Large intestine (tissue), 3 donors: ENCODE measurements at regions not wholly inside any gene's neighbourhood (a gene's known extent, or its start where the extent isn't known, plus 50 kb on each side); places are given as distances from the start of the nearest gene placed in this dataset.

Experiments used
- DNase-seq, 2 donors: peaks; one replicate each; pipeline versions ENCODE4 v3.0.0 to v3.0.0-alpha.2; 2013
- H3K27ac ChIP-seq: one replicate; pipeline ENCODE4 v1.5.1; 2013; ENCODE audit warnings: low read length
- H3K27me3 ChIP-seq: 2 replicates; pipeline ENCODE4 v1.6.1; 2013; ENCODE audit warnings: low read length; ENCODE audit not compliant: control insufficient read depth, insufficient read depth
- H3K36me3 ChIP-seq: 2 replicates; pipeline ENCODE4 v1.6.1; 2013; ENCODE audit warnings: low read length; ENCODE audit not compliant: control insufficient read depth, insufficient read depth
- H3K4me1 ChIP-seq: one replicate; pipeline ENCODE4 v1.6.1; 2013; ENCODE audit warnings: low read length; ENCODE audit not compliant: control insufficient read depth, insufficient read depth
- H3K4me3 ChIP-seq: one replicate; pipeline ENCODE4 v1.5.1; 2013; ENCODE audit warnings: low read length
- H3K9me3 ChIP-seq: one replicate; pipeline ENCODE4 v1.6.1; 2013; ENCODE audit warnings: mild to moderate bottlenecking, low read depth, low read length, moderate library complexity; ENCODE audit not compliant: control insufficient read depth
- WGBS: methylation state at CpG from one replicate; pipeline ENCODE4 v1.1.5; 2013; ENCODE audit warnings: low lambda C conversion rate; ENCODE audit not compliant: insufficient coverage; 5-methylcytosine and 5-hydroxymethylcytosine counted together

DNA sequence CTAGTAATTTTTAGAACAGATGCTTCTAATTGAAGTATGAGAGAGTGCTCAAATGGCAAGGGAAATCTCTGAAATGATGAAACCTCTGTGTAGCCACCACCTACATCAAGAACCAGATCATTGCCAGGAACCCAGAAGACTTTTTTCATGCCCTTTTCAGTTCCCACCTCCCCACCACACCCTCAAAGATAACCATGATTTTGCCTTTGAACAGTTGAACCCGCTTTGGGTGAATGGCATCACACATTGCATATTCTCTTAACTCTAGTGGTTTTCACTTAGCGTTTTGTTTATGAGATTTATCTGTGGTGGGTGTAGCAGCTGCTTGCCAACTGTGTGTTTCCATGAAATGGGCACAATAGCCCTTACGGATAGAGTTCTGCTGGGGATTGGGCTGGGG lies 142.9 kb upstream of the HDAC4 start:
- Histone ChIP-seq H3K4me3 (no peak overlapping the region), H3K36me3 (no peaks in the 10 kb centered on the region), H3K9me3 (no peaks in the 10 kb centered on the region), H3K27me3 (peaks cover 2% of the 10 kb centered on the region), H3K4me1 (peaks cover 2% of the 10 kb centered on the region), H3K27ac (peak overlapping the region; percentile 51)
- no CpG with 5 or more reads among the region's 3 CpGs for WGBS
- DNase-seq: no peak

GRCh38 chr2:239540174-239540573 lies 139.4 kb upstream of the HDAC4 start:
- peaks cover 2% of the 10 kb centered on the region for H3K27me3 ChIP-seq
- no peak for DNase-seq
- peaks cover 2% of the 10 kb centered on the region for H3K4me1 ChIP-seq
- H3K36me3 ChIP-seq: no peaks in the 10 kb centered on the region
- H3K4me3 ChIP-seq: no peak overlapping the region
- no peak overlapping the region for H3K27ac ChIP-seq
- no peaks in the 10 kb centered on the region for H3K9me3 ChIP-seq
- 75% methylated on average over 1 of the region's 7 CpGs for WGBS

GRCh38 chr2:239539776-239540100 lies 138.9 kb upstream of the HDAC4 start:
- DNase-seq: no peak
- no peaks in the 10 kb centered on the region for H3K9me3 ChIP-seq
- peaks cover 2% of the 10 kb centered on the region for H3K27me3 ChIP-seq
- no peak overlapping the region for H3K4me3 ChIP-seq
- no peaks in the 10 kb centered on the region for H3K36me3 ChIP-seq
- H3K4me1 ChIP-seq: peaks cover 2% of the 10 kb centered on the region
- no peak overlapping the region for H3K27ac ChIP-seq
- WGBS: 100% methylated on average over 2 of the region's 11 CpGs

GRCh38 chr2:239539083-239539775 lies 138.4 kb upstream of the HDAC4 start:
- 80% methylated on average over 1 of the region's 7 CpGs for WGBS
- no peak overlapping the region for H3K27ac ChIP-seq
- DNase-seq: no peak
- H3K36me3 ChIP-seq: no peaks in the 10 kb centered on the region
- H3K4me1 ChIP-seq: peaks cover 2% of the 10 kb centered on the region
- peaks cover 3% of the 10 kb centered on the region for H3K27me3 ChIP-seq
- H3K9me3 ChIP-seq: peaks cover 3% of the 10 kb centered on the region
- H3K4me3 ChIP-seq: no peak overlapping the region

DNA sequence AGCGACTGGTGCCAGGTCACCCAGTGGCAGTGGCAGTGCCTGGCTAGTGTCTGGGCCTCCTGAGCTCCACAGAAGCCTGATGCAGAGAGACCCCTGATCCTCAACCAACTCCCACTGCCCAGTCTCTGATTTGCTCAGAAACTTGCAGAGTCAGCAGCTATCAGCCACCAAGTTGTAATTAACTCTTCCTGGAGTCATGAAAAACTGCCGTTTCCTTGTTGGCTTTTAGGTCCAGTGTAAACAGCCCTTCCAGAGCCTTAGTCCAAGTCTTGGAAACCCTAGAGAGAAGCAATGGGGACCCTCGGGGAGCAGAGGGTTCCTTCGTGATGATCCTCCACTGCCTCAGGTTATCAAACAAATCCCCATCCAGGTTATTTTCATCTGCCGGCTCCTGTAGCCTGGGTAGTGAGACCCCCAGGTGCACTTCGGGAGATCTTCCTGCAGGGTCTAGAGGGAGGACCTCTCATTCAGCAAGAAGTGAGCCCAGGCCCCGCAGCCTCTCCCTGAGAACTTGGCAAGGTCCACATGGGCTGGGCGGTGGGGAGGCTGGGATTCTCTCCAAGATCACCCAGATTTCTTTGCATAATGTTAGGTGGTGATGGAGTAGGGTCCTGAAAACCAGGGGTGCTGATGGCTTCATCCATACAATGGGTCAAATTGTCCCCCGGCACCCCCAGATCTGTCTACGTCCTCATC lies 137.7 kb upstream of the HDAC4 start:
- no peaks in the 10 kb centered on the region for H3K36me3 ChIP-seq
- peaks cover 3% of the 10 kb centered on the region for H3K27me3 ChIP-seq
- no peak overlapping the region for H3K27ac ChIP-seq
- H3K4me3 ChIP-seq: no peak overlapping the region
- no peak for DNase-seq
- peaks cover 3% of the 10 kb centered on the region for H3K9me3 ChIP-seq
- H3K4me1 ChIP-seq: peaks cover 3% of the 10 kb centered on the region
- WGBS: no CpG with 5 or more reads among the region's 10 CpGs

GRCh38 chr2:239537633-239538356 lies 137.0 kb upstream of the HDAC4 start:
- Histone ChIP-seq H3K27ac (no peak overlapping the region), H3K36me3 (no peaks in the 10 kb centered on the region), H3K27me3 (peaks cover 5% of the 10 kb centered on the region), H3K9me3 (peaks cover 3% of the 10 kb centered on the region), H3K4me1 (peaks cover 4% of the 10 kb centered on the region), H3K4me3 (no peak overlapping the region)
- 65% methylated on average over 2 of the region's 11 CpGs for WGBS
- DNase-seq: no peak

- Histone ChIP-seq H3K27ac (no peak overlapping the region), H3K9me3 (peaks cover 3% of the 10 kb centered on the region), H3K4me1 (peaks cover 4% of the 10 kb centered on the region), H3K36me3 (no peaks in the 10 kb centered on the region), H3K27me3 (peaks cover 11% of the 10 kb centered on the region), H3K4me3 (no peak overlapping the region)
- WGBS: no CpG with 5 or more reads among the region's 10 CpGs
- DNase-seq: no peak
These were observed 135.4 kb upstream of the HDAC4 start for GRCh38 chr2:239536186-239536585.

GRCh38 chr2:239535413-239536144 lies 134.8 kb upstream of the HDAC4 start:
- DNase-seq: no peak
- Histone ChIP-seq H3K9me3 (peaks cover 3% of the 10 kb centered on the region), H3K4me3 (no peak overlapping the region), H3K27ac (no peak overlapping the region), H3K36me3 (no peaks in the 10 kb centered on the region), H3K27me3 (peaks cover 17% of the 10 kb centered on the region), H3K4me1 (peaks cover 4% of the 10 kb centered on the region)
- no CpG with 5 or more reads among the region's 8 CpGs for WGBS

DNA sequence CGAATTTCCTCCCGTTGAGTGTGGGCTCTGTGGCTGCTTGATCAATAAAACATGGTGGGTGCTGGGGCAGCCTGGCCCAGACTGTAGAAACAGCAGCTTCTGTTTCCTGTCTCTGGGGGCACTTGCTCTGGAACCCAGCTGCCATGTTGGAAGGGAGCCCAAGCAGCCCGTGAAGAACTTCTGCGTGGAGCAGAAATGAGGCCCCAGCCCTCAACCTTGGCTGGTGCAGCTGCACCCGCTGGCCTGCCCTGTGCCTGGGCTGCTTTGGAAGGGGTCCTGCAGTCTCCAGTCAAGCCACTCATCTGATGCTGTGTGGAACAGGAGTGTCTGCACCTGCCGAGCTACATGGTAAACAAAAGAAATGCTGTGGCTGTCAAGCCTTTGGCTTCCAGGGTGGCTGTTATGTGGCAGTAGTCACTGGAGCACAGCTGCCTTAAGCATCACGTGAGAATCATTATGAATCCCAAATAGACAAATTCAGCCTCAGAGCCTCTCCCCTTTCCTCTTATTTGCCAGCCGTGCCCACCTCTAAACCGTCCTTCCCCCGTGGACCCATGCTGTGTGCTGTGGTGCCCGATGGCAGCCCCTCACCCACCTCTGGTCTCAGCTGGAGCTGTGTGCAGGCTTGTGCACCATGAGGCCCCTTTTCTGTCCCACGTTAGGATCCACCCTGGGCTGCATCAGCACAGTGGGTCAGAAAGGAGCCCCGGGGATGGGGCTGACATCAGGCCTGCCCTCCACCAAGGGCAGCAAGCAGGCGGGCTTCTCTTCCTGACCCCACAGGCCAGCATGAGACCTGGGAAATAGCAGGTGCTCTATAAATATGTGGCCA lies 134.0 kb upstream of the HDAC4 start:
- no peak for DNase-seq
- Histone ChIP-seq H3K4me3 (no peak overlapping the region), H3K4me1 (peaks cover 4% of the 10 kb centered on the region), H3K36me3 (no peaks in the 10 kb centered on the region), H3K27ac (no peak overlapping the region), H3K9me3 (peaks cover 3% of the 10 kb centered on the region), H3K27me3 (peaks cover 18% of the 10 kb centered on the region)
- no CpG with 5 or more reads among the region's 14 CpGs for WGBS
